HepG2 (cell line): ENCODE measurements at regions not wholly inside any gene's neighbourhood (a gene's known extent, or its start where the extent isn't known, plus 50 kb on each side); places are given as distances from the start of the nearest gene placed in this dataset.

ENCODE experiments used
- ATAC-seq: fragments of 200-7000 bp; cut with Tn5 transposase; 3 replicates; pipeline ENCODE4 v1.9.1; 2020; ENCODE audit warnings: mild to moderate bottlenecking, moderate library complexity
- BruUV-seq: library from RNA; stranded (reverse); fragments of 400-500 nt; replicated peaks from 2 replicates; lab custom pipeline; 2021; lab: Mats Ljungman, UMichigan
- CTCF ChIA-PET: fragments of 300-600 bp; formaldehyde crosslinking; extraction: SDS; loops from one replicate; lab custom pipeline; 2021; ENCODE audit warnings: low total read pairs, inconsistent platforms, low intra/inter-chr PET ratio; lab: Yijun Ruan, JAX
- POLR2A ChIA-PET: fragments of 350-600 bp; sonication (Branson Sonifier 250); formaldehyde crosslinking; loops from one replicate; lab custom pipeline; 2020; ENCODE audit warnings: antibody characterized with exemption, inconsistent platforms; lab: Yijun Ruan, JAX
- DNase-seq: peaks from one replicate; pipeline ENCODE4 v3.0.0-alpha.2; 2015; ENCODE audit warnings: low spot score
- FAIRE-seq: peaks from 3 replicates; lab custom pipeline; 2011; peaks lifted over from hg19 to GRCh38; lab: Jason Lieb, UNC
- H2AFZ ChIP-seq: one replicate; pipeline ENCODE4 v1.6.1; 2011; ENCODE audit warnings: low read length, inconsistent platforms
- H3K27ac ChIP-seq: fragments of 300-600 bp; 3 replicates; pipeline ENCODE4 v1.8.0; 2011; ENCODE audit warnings: mixed run types, mild to moderate bottlenecking, mixed read lengths, low read length, inconsistent platforms; ENCODE audit not compliant: insufficient read depth; ENCODE audit errors: extremely low read length
- H3K27me3 ChIP-seq, 2 experiments: fragments of 200-600 bp in 1 of 2; 2 replicates in 1 of 2; 3 replicates in 1 of 2; pipeline versions ENCODE4 v1.6.0 to v1.8.0; 2011; ENCODE audit warnings: low read length in 2 of 2, mild to moderate bottlenecking in 2 of 2, moderate library complexity in 2 of 2, inconsistent platforms in 1 of 2; ENCODE audit not compliant: insufficient read depth in 2 of 2, control insufficient read depth in 1 of 2
- H3K36me3 ChIP-seq, 2 experiments: fragments of 200-600 bp in 1 of 2; replicated peaks in 1 of 2; 2 replicates in 1 of 2; 3 replicates in 1 of 2; pipeline versions ENCODE4 v1.5.1 to v1.8.0; 2011; ENCODE audit warnings: low read length in 2 of 2, inconsistent platforms in 1 of 2; ENCODE audit not compliant: insufficient read depth in 2 of 2, control insufficient read depth in 1 of 2
- H3K4me1 ChIP-seq: 2 replicates; pipeline ENCODE4 v1.5.1; 2012; ENCODE audit warnings: low read length, inconsistent platforms; ENCODE audit not compliant: insufficient read depth
- H3K4me2 ChIP-seq: 2 replicates; pipeline ENCODE4 v1.6.0; 2011; ENCODE audit warnings: low read depth, low read length, inconsistent platforms
- H3K4me3 ChIP-seq, 3 experiments: fragments of 200-600 bp in 1 of 3; sonication (generic), shearing (Covaris generic) in 1 of 3; replicated peaks in 1 of 3; 2 replicates each; pipeline ENCODE4 v1.5.1; 2011 to 2016; ENCODE audit warnings: low read length in 3 of 3, inconsistent platforms in 2 of 3, low read depth in 2 of 3, mild to moderate bottlenecking in 2 of 3, control low read depth in 1 of 3, mixed read lengths in 1 of 3; ENCODE audit not compliant: insufficient read depth in 1 of 3
- H3K79me2 ChIP-seq: one replicate; pipeline ENCODE4 v1.6.1; 2011; ENCODE audit warnings: low read length, inconsistent platforms; ENCODE audit not compliant: insufficient read depth
- H3K9ac ChIP-seq: 2 replicates; pipeline ENCODE4 v1.6.0; 2011; ENCODE audit warnings: mild to moderate bottlenecking, low read depth, low read length, inconsistent platforms; ENCODE audit not compliant: insufficient read depth
- H3K9me3 ChIP-seq: 2 replicates; pipeline ENCODE4 v1.5.1; 2012; ENCODE audit warnings: mild to moderate bottlenecking, low read length
- H4K20me1 ChIP-seq: 2 replicates; pipeline ENCODE4 v1.6.0; 2011; ENCODE audit warnings: inconsistent platforms, mild to moderate bottlenecking, low read length, moderate library complexity; ENCODE audit not compliant: insufficient read depth
- CEBPB ChIP-seq: IDR thresholded peaks from 2 replicates; pipeline ENCODE4 v1.6.1; 2011; ENCODE audit warnings: low read depth, low read length, improper control_type of control experiment, borderline replicate concordance
- CSRNP2 ChIP-seq: sonication (generic); formaldehyde crosslinking; conservative IDR thresholded peaks from 2 replicates; pipeline ENCODE4 v1.8.0; 2022; ENCODE audit warnings: low read depth, missing genetic modification reagents
- HOXA7 ChIP-seq: sonication (generic); formaldehyde crosslinking; IDR thresholded peaks from 2 replicates; pipeline ENCODE4 v1.8.1; 2022; ENCODE audit warnings: mild to moderate bottlenecking, missing genetic modification reagents, moderate library complexity
- NCOA1 ChIP-seq: sonication (generic); formaldehyde crosslinking; IDR thresholded peaks from 2 replicates; pipeline ENCODE4 v1.9.0; 2021; ENCODE audit warnings: missing genetic modification reagents
- PHF20 ChIP-seq: sonication (generic); formaldehyde crosslinking; IDR thresholded peaks from 2 replicates; pipeline ENCODE4 v1.5.0; 2020; ENCODE audit warnings: mild to moderate bottlenecking, missing genetic modification reagents
- PHF5A ChIP-seq: IDR thresholded peaks from one replicate; pipeline ENCODE4 v1.6.1; 2018; ENCODE audit warnings: low read depth, missing genetic modification reagents; ENCODE audit not compliant: unreplicated experiment
- POLR2A ChIP-seq, 2 experiments: IDR thresholded peaks; 2 replicates each; pipeline ENCODE4 v1.6.1; 2011; ENCODE audit warnings: low read depth in 2 of 2, low read length in 2 of 2, mild to moderate bottlenecking in 1 of 2, moderate library complexity in 1 of 2; ENCODE audit not compliant: insufficient read depth in 1 of 2
- RBFOX2 ChIP-seq: fragments of 200-400 bp; formaldehyde crosslinking; IDR thresholded peaks from 2 replicates; pipeline ENCODE4 v1.6.1; 2017; ENCODE audit warnings: low read depth, mild to moderate bottlenecking, low read length
- SSRP1 ChIP-seq: IDR thresholded peaks from 2 replicates; pipeline ENCODE4 v1.6.1; 2016; ENCODE audit warnings: control low read depth
- SYNCRIP ChIP-seq: fragments of 200-400 bp; formaldehyde crosslinking; IDR thresholded peaks from 2 replicates; pipeline ENCODE4 v1.6.1; 2018; ENCODE audit warnings: mild to moderate bottlenecking, low read depth, low read length; ENCODE audit not compliant: insufficient read depth
- TBX3 ChIP-seq: fragments of 450-650 bp; IDR thresholded peaks from 2 replicates; pipeline ENCODE4 v1.6.1; 2017; ENCODE audit warnings: antibody characterized with exemption, mild to moderate bottlenecking, inconsistent platforms, borderline replicate concordance
- TCF7 ChIP-seq: sonication (generic); IDR thresholded peaks from 2 replicates; pipeline ENCODE4 v1.6.1; 2016; ENCODE audit warnings: antibody characterized with exemption, low read depth
- TP53 ChIP-seq: sonication (generic); formaldehyde crosslinking; conservative IDR thresholded peaks from 2 replicates; pipeline ENCODE4 v1.4.0; 2020; ENCODE audit warnings: missing genetic modification reagents
- TSC22D2 ChIP-seq: sonication (generic); formaldehyde crosslinking; IDR thresholded peaks from 2 replicates; pipeline ENCODE4 v1.5.1; 2020; ENCODE audit warnings: missing genetic modification reagents, mild to moderate bottlenecking, borderline replicate concordance
- U2AF1 ChIP-seq: fragments of 200-400 bp; formaldehyde crosslinking; optimal IDR thresholded peaks from 2 replicates; pipeline ENCODE3; 2017; ENCODE audit warnings: mild to moderate bottlenecking, low read depth, low read length
- ZBTB42 ChIP-seq: sonication (generic); formaldehyde crosslinking; IDR thresholded peaks from 2 replicates; pipeline ENCODE4 v1.5.0; 2020; ENCODE audit warnings: mild to moderate bottlenecking, missing genetic modification reagents
- ZNF264 ChIP-seq: sonication (generic); formaldehyde crosslinking; IDR thresholded peaks from 2 replicates; pipeline ENCODE4 v1.4.0; 2020; ENCODE audit warnings: missing genetic modification reagents
- ZNF292 ChIP-seq: sonication (generic); formaldehyde crosslinking; IDR thresholded peaks from 2 replicates; pipeline ENCODE4 v1.8.1; 2022; ENCODE audit warnings: mild to moderate bottlenecking, low read depth, missing genetic modification reagents, borderline replicate concordance
- ZNF552 ChIP-seq: sonication (generic); formaldehyde crosslinking; IDR thresholded peaks from 2 replicates; pipeline ENCODE4 v1.9.0; 2022; ENCODE audit warnings: missing genetic modification reagents, mild to moderate bottlenecking, borderline replicate concordance
- ZNF619 ChIP-seq: sonication (generic); formaldehyde crosslinking; IDR thresholded peaks from 2 replicates; pipeline ENCODE4 v1.4.0; 2020; ENCODE audit warnings: mild to moderate bottlenecking, missing genetic modification reagents
- ZNF644 ChIP-seq: IDR thresholded peaks from 2 replicates; pipeline ENCODE4 v1.6.1; 2016; ENCODE audit warnings: low read depth
- ZSCAN25 ChIP-seq: sonication (generic); formaldehyde crosslinking; IDR thresholded peaks from 2 replicates; pipeline ENCODE4 v1.8.0; 2022; ENCODE audit warnings: mild to moderate bottlenecking, missing genetic modification reagents
- WGBS: methylation state at CpG from one replicate; pipeline ENCODE4 v1.1.6; 2017; ENCODE audit warnings: low lambda C conversion rate; 5-methylcytosine and 5-hydroxymethylcytosine counted together
- in situ Hi-C: cut with HindIII; loops from 2 replicates; pipeline ENCODE4 v1.10.0; 2017; ENCODE audit warnings: low pct_unique_long_range_greater_than_20kb; ENCODE audit not compliant: extremely low pct_ligation_motif_present
- intact Hi-C: fragments of 100-400 bp; cut with micrococcal nuclease; formaldehyde crosslinking; loops from one replicate; pipeline ENCODE4 v1.10.0; 2022; ENCODE audit not compliant: unreplicated experiment
- TF ChIP-seq, protein P1 (sequence below): IDR thresholded peaks from 2 replicates; pipeline ENCODE4 v1.6.1; 2012; ENCODE audit warnings: inconsistent platforms

GRCh38 chr12:84723988-84724387 is 188.6 kb downstream of the SLC6A15 start (continued):
- TF ChIP-seq CSRNP2 (CRISPR knock-in tag), result no peak
- no peak for TF ChIP-seq NCOA1
- no peak for TF ChIP-seq TBX3
- no peak for TF ChIP-seq TP53 (CRISPR knock-in tag)
- TF ChIP-seq ZSCAN25, result no peak
- TF ChIP-seq POLR2A (IDR thresholded peaks at IDR 0.05; ENCODE audit: insufficient read depth in 1 of 2, low read depth in 2 of 2, low read length in 2 of 2), result no peak
- TF ChIP-seq, all 625 proteins: peak for 0

DNA sequence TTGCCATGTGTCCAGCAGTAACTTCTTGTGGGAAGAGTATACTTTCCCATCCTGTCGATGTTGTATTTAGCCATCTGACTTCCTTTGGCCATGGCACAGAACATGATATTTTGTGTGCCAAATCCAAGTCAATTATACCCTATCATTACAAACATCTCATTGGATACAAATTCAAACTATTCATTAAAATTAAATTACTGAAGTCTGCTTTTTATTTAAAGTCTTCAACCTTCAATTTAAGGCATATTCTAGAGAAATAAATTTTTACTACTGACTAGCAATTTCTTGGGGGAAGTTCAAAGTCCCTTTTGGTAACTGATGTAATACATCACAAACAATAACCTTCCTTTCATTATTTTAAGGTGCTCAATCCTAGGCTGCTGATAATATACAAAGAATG is 192.6 kb downstream of the SLC6A15 start:
- H3K27me3 ChIP-seq, result no peaks in the 10 kb centered on the region
- ChIA-PET POLR2A (no interaction called here), CTCF (no interaction called here)
- TF ChIP-seq ZNF644, result no peak
- TF ChIP-seq CEBPB, result no peak
- no peak for TF ChIP-seq TCF7
- TF ChIP-seq, protein P1, sequence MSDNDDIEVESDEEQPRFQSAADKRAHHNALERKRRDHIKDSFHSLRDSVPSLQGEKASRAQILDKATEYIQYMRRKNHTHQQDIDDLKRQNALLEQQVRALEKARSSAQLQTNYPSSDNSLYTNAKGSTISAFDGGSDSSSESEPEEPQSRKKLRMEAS, result no peak
- no peak for TF ChIP-seq ZBTB42
- TF ChIP-seq ZNF552 (CRISPR knock-in tag), result no peak
- TF ChIP-seq ZNF619 (CRISPR knock-in tag), result no peak
- no peak for TF ChIP-seq SYNCRIP
- no peak for TF ChIP-seq PHF20 (CRISPR knock-in tag)
- TF ChIP-seq HOXA7 (CRISPR knock-in tag), result no peak
- TF ChIP-seq ZNF292 (CRISPR knock-in tag), result no peak
- no peak for TF ChIP-seq POLR2A (IDR thresholded peaks at IDR 0.05; ENCODE audit: insufficient read depth in 1 of 2, low read depth in 2 of 2, low read length in 2 of 2)
- TF ChIP-seq PHF5A (CRISPR knock-in tag), result no peak
- no peak for TF ChIP-seq U2AF1
- TF ChIP-seq ZNF264 (CRISPR knock-in tag), result no peak
- no peak for TF ChIP-seq TSC22D2 (CRISPR knock-in tag)
- TF ChIP-seq SSRP1 (CRISPR knock-in tag), result no peak
- TF ChIP-seq RBFOX2, result no peak
- DNase-seq (no peak), FAIRE-seq (no peak), ATAC-seq (no peak)
- no peak overlapping the region for H3K9ac ChIP-seq
- H2AFZ ChIP-seq, result no peak overlapping the region
- in situ Hi-C loops (no loop called here), intact Hi-C loops (no loop called here)
- no peaks in the 10 kb centered on the region; the same call in 1 of the 2 replicates for H4K20me1 ChIP-seq
- H3K79me2 ChIP-seq, result no peaks in the 10 kb centered on the region
- no peak overlapping the region for H3K27ac ChIP-seq
- WGBS, result 0% methylated on average over 1 of the region's 1 CpG
- H3K4me3 ChIP-seq, result no peak overlapping the region
- H3K36me3 ChIP-seq, result no peaks in the 10 kb centered on the region
- H3K9me3 ChIP-seq, result no peaks in the 10 kb centered on the region
- BruUV-seq, result no TSS peak
- no peaks in the 10 kb centered on the region for H3K4me1 ChIP-seq
- no peak overlapping the region for H3K4me2 ChIP-seq
